ENCODE measurements at regions not wholly inside any gene's neighbourhood (a gene's known extent, or its start where the extent isn't known, plus 50 kb on each side); places are given as distances from the start of the nearest gene placed in this dataset.

DNA sequence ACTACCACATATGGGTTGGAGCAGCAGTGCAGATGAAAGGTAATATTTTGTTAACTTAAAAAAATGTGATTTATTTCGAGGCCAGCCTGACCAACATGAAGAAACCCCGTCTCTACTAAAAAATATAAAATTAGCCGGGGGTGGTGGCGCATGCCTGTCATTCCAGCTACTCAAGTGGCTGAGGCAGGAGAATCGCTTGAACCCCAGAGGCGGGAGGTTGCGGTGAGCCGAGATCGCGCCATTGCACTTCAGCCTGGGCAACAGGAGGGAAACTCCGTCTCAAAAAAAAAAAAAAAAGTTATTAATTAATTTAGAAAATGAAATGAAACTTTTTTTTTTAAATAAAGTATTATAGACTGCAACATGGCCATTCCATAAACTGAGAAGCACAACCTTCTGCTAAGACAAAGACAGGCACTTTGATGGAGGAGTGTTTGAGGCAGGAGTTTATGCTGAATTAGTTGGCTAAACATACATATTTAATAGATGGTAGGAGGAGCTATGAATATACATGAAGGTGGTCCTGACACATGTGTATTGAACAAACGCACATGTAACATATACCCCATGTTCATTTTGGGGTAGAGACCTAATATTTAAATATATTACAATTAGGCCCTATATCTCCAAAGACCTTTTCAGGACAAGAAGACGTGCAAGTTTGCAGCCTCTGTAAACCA is 1485.3 kb upstream of the MIR17HG start:
- no peak for DNase-seq
- TF ChIP-seq POLR2A (IDR thresholded peaks at IDR 0.05; ENCODE audit: low read length) (no peak), GATA1 (IDR thresholded peaks at IDR 0.05; ENCODE audit: low read depth, low read length) (no peak)

GRCh38 chr13:89862691-89863036 is 1484.8 kb upstream of the MIR17HG start:
- DNase-seq: no peak
- TF ChIP-seq GATA1 (IDR thresholded peaks at IDR 0.05; ENCODE audit: low read depth, low read length) (no peak), POLR2A (IDR thresholded peaks at IDR 0.05; ENCODE audit: low read length) (no peak)

GRCh38 chr13:89865164-89866064 is 1482.1 kb upstream of the MIR17HG start:
- DNase-seq: no peak
- TF ChIP-seq POLR2A (IDR thresholded peaks at IDR 0.05; ENCODE audit: low read length) (no peak), GATA1 (IDR thresholded peaks at IDR 0.05; ENCODE audit: low read depth, low read length) (no peak)

DNA sequence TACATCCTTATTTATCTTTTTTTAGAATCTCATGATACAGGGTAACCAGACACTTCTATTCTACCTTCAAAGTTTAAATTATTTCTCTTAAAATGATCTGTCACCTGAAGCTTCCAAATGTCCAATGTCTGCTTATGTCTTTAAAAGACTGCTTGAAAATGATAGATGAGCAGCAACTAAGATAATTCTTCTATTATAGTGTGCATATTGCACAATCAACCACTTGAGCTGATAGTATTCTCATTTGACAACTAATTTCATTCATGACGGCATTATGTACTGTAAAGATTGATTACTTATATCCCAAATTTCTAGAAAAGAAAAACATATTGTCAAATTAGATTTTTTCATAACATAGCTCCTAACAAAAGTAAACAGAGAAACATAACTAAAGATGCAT is 1478.2 kb upstream of the MIR17HG start:
- TF ChIP-seq GATA1 (IDR thresholded peaks at IDR 0.05; ENCODE audit: low read depth, low read length): no peak
- no peak for TF ChIP-seq POLR2A (IDR thresholded peaks at IDR 0.05; ENCODE audit: low read length)
- no peak for DNase-seq

DNA sequence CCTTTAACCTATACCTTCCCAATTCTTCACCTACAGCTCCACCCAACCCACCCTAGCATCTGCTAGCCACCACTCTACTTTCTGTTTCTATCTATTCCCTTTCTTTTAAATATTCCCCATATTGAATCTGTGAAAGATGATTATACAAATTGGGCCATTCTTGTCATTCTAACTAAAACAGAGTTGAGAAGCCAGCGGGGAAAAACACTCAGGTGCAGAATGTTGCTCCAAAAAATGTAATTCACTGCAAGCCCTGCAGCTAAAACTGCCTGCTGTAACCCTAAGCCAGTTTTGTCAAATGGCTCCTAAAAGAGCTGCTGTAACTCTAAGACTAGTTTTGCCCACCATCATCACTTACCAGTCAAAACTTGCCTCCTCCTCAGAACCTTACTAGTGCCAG is 1468.6 kb upstream of the MIR17HG start:
- no peak for DNase-seq
- TF ChIP-seq GATA1 (IDR thresholded peaks at IDR 0.05; ENCODE audit: low read depth, low read length) (no peak), POLR2A (IDR thresholded peaks at IDR 0.05; ENCODE audit: low read length) (no peak)

GRCh38 chr13:89880201-89880600 is 1467.3 kb upstream of the MIR17HG start:
- TF ChIP-seq POLR2A (IDR thresholded peaks at IDR 0.05; ENCODE audit: low read length) (no peak), GATA1 (IDR thresholded peaks at IDR 0.05; ENCODE audit: low read depth, low read length) (no peak)

GRCh38 chr13:89883893-89884448 is 1463.5 kb upstream of the MIR17HG start:
- TF ChIP-seq GATA1 (IDR thresholded peaks at IDR 0.05; ENCODE audit: low read depth, low read length) (no peak), POLR2A (IDR thresholded peaks at IDR 0.05; ENCODE audit: low read length) (no peak)
- DNase-seq: no peak

More at GRCh38 chr13:89880201-89880600, 1467.3 kb upstream of the MIR17HG start:
- no peak for DNase-seq

DNA sequence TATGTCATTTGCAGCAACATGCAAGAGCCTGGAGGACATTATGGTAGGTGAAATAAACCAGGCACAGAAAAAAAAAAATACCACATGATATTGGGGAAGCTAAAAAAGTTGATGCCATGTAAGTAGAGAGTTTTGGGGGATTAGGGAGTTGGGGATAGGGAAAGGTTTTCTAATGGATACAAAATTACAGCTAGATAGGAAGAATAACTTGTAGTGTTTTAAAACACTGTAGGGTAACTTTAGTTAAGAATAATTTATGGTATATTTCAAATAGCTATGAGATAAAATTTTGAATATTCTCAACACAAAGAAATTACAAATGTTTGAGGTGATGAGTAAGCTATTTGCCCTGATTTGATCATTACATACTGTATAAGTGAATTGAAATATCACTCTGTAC is 1456.7 kb upstream of the MIR17HG start:
- DNase-seq: no peak
- TF ChIP-seq POLR2A (IDR thresholded peaks at IDR 0.05; ENCODE audit: low read length): no peak
- no peak for TF ChIP-seq GATA1 (IDR thresholded peaks at IDR 0.05; ENCODE audit: low read depth, low read length)

DNA sequence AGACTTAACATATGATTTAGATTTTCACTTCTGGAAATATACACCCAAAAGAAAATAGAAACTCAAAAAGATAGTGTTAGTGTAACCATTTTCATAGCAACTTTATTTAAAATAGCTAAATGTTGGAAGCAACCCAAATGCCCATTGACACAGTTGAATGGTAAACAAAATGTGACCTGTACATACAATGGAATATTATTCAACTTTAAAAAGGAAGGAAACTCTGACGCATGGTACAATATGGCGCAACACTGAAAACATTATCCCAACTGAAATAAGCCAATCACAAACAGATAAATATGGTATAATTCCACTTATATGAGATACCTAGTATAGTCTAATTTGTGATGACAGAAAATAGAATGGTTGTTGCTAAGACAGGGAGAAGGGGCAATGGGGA is 1456.1 kb upstream of the MIR17HG start:
- TF ChIP-seq POLR2A (IDR thresholded peaks at IDR 0.05; ENCODE audit: low read length) (no peak), GATA1 (IDR thresholded peaks at IDR 0.05; ENCODE audit: low read depth, low read length) (no peak)
- DNase-seq: no peak

DNA sequence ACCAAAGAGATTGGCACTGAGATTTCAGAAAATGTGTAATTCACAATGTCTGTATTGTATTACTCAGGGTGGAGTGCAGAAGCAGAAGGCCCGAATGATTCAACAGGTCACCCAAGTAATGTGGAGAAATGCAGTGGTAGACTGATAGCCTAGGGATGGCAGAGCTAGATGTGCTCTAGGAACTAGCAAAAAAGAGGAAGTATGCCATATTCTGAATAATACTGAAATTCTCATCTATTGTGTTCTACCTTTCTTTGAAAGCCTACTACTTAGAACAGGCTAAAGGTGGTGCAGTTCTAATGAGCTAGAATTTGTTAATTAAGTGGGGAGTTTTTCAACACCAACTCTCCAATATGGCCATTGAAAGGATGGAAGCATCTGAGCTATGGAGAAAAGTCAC is 1449.8 kb upstream of the MIR17HG start:
- DNase-seq: no peak
- TF ChIP-seq GATA1 (IDR thresholded peaks at IDR 0.05; ENCODE audit: low read depth, low read length): no peak
- no peak for TF ChIP-seq POLR2A (IDR thresholded peaks at IDR 0.05; ENCODE audit: low read length)

GRCh38 chr13:89899302-89900103 is 1448.0 kb upstream of the MIR17HG start:
- TF ChIP-seq GATA1 (IDR thresholded peaks at IDR 0.05; ENCODE audit: low read depth, low read length) (no peak), POLR2A (IDR thresholded peaks at IDR 0.05; ENCODE audit: low read length) (no peak)
- DNase-seq: no peak

DNA sequence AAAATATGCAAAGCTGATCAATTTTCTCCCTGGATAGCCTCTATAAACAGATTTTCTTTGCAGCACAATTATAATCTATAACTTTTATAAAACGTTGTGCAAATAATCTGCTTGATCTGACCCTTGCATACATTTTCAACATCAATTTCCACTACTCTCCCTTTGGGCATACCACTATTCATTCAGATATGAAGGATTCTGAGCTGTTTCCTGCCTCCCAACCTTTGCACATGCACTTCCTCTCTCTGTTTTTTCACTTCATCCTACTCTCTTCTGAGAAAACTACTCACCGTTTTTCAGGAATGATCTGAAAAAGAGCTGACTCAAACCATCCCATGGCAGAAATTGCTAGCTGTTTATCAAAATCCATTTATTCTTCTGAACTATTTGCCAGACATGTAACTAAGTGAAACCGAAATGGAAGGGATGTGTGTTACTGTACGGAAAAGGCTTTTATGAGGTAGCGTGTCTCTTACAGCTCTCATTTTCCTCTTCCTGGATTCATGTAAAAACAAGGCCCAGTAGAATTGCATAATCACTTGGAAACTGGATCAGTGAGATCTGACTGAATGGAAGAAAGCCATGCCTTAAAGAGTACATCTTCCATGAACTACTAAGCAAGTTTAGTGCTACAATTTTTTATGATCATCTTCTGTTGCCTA is 1447.3 kb upstream of the MIR17HG start:
- TF ChIP-seq POLR2A (IDR thresholded peaks at IDR 0.05; ENCODE audit: low read length) (no peak), GATA1 (IDR thresholded peaks at IDR 0.05; ENCODE audit: low read depth, low read length) (no peak)
- DNase-seq: no peak

- TF ChIP-seq POLR2A (IDR thresholded peaks at IDR 0.05; ENCODE audit: low read length) (no peak), GATA1 (IDR thresholded peaks at IDR 0.05; ENCODE audit: low read depth, low read length) (no peak)
- no peak for DNase-seq
These were observed 1445.3 kb upstream of the MIR17HG start for GRCh38 chr13:89902223-89902622.

All from erythroblast (primary cell).